Karpas-422 (cell line): ENCODE measurements at regions not wholly inside any gene's neighbourhood (a gene's known extent, or its start where the extent isn't known, plus 50 kb on each side); places are given as distances from the start of the nearest gene placed in this dataset.

Experiments
- DNase-seq: peaks from one replicate; pipeline ENCODE4 v3.0.0-alpha.2; 2015
- H2AFZ ChIP-seq: fragments of 200-600 bp; sonication (generic); 2 replicates; pipeline ENCODE4 v1.6.1; 2014; ENCODE audit warnings: antibody characterized with exemption, low read length, mixed read lengths
- H3K27ac ChIP-seq: fragments of 200-600 bp; sonication (generic); 2 replicates; pipeline ENCODE4 v1.5.1; 2014; ENCODE audit warnings: mild to moderate bottlenecking, low read length, moderate library complexity
- H3K27me3 ChIP-seq: fragments of 200-600 bp; sonication (generic); 2 replicates; pipeline ENCODE4 v1.6.1; 2014; ENCODE audit warnings: low read length, mixed read lengths
- H3K36me3 ChIP-seq: fragments of 200-600 bp; sonication (generic); 2 replicates; pipeline ENCODE4 v1.6.1; 2014; ENCODE audit warnings: low read length, mixed read lengths; ENCODE audit not compliant: insufficient read depth
- H3K4me1 ChIP-seq: fragments of 200-600 bp; sonication (generic); 2 replicates; pipeline ENCODE4 v1.6.1; 2014; ENCODE audit warnings: mild to moderate bottlenecking, low read length, mixed read lengths
- H3K4me2 ChIP-seq: fragments of 200-600 bp; sonication (generic); 2 replicates; pipeline ENCODE4 v1.6.1; 2014; ENCODE audit warnings: low read length, low read depth, mild to moderate bottlenecking; ENCODE audit not compliant: poor library complexity, severe bottlenecking
- H3K4me3 ChIP-seq: fragments of 200-600 bp; sonication (generic); 2 replicates; pipeline ENCODE4 v1.5.1; 2014; ENCODE audit warnings: mild to moderate bottlenecking, antibody characterized with exemption, low read length, mixed read lengths
- H3K79me2 ChIP-seq: fragments of 200-600 bp; sonication (generic); 2 replicates; pipeline ENCODE4 v1.6.1; 2014; ENCODE audit warnings: mild to moderate bottlenecking, low read length, mixed read lengths
- H3K9ac ChIP-seq: fragments of 200-600 bp; sonication (generic); 2 replicates; pipeline ENCODE4 v1.6.0; 2014; ENCODE audit warnings: low read length
- H3K9me2 ChIP-seq: fragments of 200-600 bp; sonication (generic), shearing (Covaris generic); replicated peaks from 2 replicates; pipeline ENCODE4 v1.6.0; 2014; ENCODE audit warnings: mild to moderate bottlenecking, low read length, moderate library complexity; ENCODE audit not compliant: insufficient read depth
- H3K9me3 ChIP-seq: fragments of 300-700, 200-600 bp; sonication (generic); 2 replicates; pipeline ENCODE4 v1.6.1; 2014; ENCODE audit warnings: low read length, mixed read lengths
- H4K20me1 ChIP-seq: fragments of 200-600 bp; sonication (generic); 2 replicates; pipeline ENCODE4 v1.6.1; 2014; ENCODE audit warnings: mild to moderate bottlenecking, antibody characterized with exemption, low read length, low read depth; ENCODE audit not compliant: insufficient read depth

DNA sequence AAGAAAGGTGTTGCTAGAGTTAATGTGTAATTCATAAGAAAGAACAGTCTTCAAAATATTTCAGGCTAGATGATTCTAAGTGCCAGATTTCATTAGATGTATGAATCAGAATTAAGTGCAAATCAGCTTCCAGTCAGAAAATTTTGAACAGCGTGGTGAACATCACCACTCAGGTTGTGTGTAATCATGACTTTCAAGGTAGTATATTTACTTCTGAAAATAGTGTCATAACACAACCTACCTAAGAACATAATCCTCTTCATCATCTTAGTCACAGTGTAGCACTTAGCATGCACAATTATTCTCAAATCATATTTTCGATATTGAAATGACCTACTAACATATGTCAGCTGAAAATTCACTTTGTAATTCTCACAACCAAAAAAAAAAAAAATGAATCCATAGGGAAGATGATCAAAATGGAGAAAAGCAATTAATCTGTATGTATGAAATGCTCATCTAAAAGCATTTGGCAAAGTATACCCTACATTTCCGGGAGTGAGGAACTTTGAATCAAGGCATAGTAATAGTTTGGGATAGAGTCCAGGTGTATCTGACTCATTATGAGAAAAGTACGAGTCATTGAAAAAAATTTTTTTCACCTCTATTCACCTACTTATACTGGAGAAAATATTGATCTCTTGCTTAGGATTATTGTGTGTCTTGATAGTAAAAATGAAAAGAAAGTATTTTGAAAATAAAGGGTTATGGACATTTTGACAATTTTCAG, 221.8 kb upstream of the CHRM3 start:
- Histone ChIP-seq H3K27me3 (no peaks in the 10 kb centered on the region), H3K9me2 (no peaks in the 10 kb centered on the region), H3K4me3 (no peak overlapping the region), H2AFZ (no peak overlapping the region), H3K9ac (no peak overlapping the region), H3K27ac (no peak overlapping the region), H3K36me3 (no peaks in the 10 kb centered on the region), H3K9me3 (peaks cover 35% of the 10 kb centered on the region), H3K4me1 (no peaks in the 10 kb centered on the region), H4K20me1 (no peaks in the 10 kb centered on the region), H3K4me2 (no peak overlapping the region), H3K79me2 (no peaks in the 10 kb centered on the region)
- DNase-seq: no peak

DNA sequence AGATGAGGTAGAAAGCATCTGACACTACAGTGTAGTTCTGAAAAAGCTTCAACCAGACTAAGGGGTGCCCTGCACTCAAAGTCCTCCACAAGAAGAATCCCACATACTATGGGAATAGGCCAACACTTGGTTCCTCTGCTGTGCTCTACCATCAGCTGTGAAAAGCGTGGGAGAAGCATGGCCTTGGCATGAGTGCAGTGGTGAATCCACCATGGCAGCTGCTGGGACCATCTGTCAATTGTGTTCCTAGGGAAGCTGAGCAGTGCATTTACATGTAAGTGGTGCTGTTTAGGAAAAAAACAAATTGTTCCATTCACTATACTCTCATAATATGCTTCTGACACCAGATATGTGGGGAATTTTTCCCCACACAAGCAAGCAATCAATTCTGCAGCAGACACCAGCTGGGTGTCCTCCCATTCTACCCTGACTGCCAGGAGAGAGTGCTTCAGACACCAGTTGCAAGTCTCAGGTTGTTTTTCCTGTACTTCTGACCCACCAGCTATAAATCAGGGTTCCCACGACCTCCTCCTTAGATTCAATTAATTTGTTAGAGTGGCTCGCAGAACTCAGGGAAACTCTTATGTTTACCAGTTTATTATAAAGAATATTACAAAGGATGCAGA, 230.8 kb upstream of the CHRM3 start:
- no peak overlapping the region for H3K27ac ChIP-seq
- H3K4me1 ChIP-seq: no peaks in the 10 kb centered on the region
- DNase-seq: no peak
- no peaks in the 10 kb centered on the region for H3K9me2 ChIP-seq
- H3K4me3 ChIP-seq: no peak overlapping the region
- no peaks in the 10 kb centered on the region for H3K27me3 ChIP-seq
- peaks cover 32% of the 10 kb centered on the region for H3K9me3 ChIP-seq
- H3K9ac ChIP-seq: no peak overlapping the region
- no peak overlapping the region for H2AFZ ChIP-seq
- no peaks in the 10 kb centered on the region for H4K20me1 ChIP-seq
- no peaks in the 10 kb centered on the region for H3K36me3 ChIP-seq
- no peaks in the 10 kb centered on the region for H3K79me2 ChIP-seq
- no peak overlapping the region for H3K4me2 ChIP-seq

GRCh38 chr1:239151937-239152336, 234.4 kb upstream of the CHRM3 start:
- H3K36me3 ChIP-seq: no peaks in the 10 kb centered on the region
- no peaks in the 10 kb centered on the region for H3K79me2 ChIP-seq
- H3K4me2 ChIP-seq: no peak overlapping the region
- no peak overlapping the region for H3K4me3 ChIP-seq
- no peaks in the 10 kb centered on the region for H3K9me2 ChIP-seq
- H3K9ac ChIP-seq: no peak overlapping the region
- DNase-seq: no peak
- H3K27ac ChIP-seq: no peak overlapping the region
- H3K9me3 ChIP-seq: peaks cover 33% of the 10 kb centered on the region
- no peaks in the 10 kb centered on the region for H3K4me1 ChIP-seq
- H3K27me3 ChIP-seq: no peaks in the 10 kb centered on the region
- no peak overlapping the region for H2AFZ ChIP-seq
- no peaks in the 10 kb centered on the region for H4K20me1 ChIP-seq

- Histone ChIP-seq H4K20me1 (no peaks in the 10 kb centered on the region), H3K79me2 (no peaks in the 10 kb centered on the region), H3K9ac (no peak overlapping the region), H3K27me3 (no peaks in the 10 kb centered on the region), H3K4me3 (no peak overlapping the region), H3K4me2 (no peak overlapping the region), H3K27ac (no peak overlapping the region), H2AFZ (no peak overlapping the region), H3K36me3 (no peaks in the 10 kb centered on the region), H3K9me3 (peaks cover 23% of the 10 kb centered on the region), H3K9me2 (no peaks in the 10 kb centered on the region), H3K4me1 (no peaks in the 10 kb centered on the region)
- no peak for DNase-seq
Measured at GRCh38 chr1:239140968-239141367, 245.4 kb upstream of the CHRM3 start.

- Histone ChIP-seq H3K27ac (no peak overlapping the region), H3K4me2 (no peak overlapping the region), H3K79me2 (no peaks in the 10 kb centered on the region), H3K9me3 (peaks cover 26% of the 10 kb centered on the region), H3K4me1 (no peaks in the 10 kb centered on the region), H3K9me2 (no peaks in the 10 kb centered on the region), H2AFZ (no peak overlapping the region), H3K4me3 (no peak overlapping the region), H3K27me3 (no peaks in the 10 kb centered on the region), H3K36me3 (no peaks in the 10 kb centered on the region), H3K9ac (no peak overlapping the region), H4K20me1 (no peaks in the 10 kb centered on the region)
- DNase-seq: no peak
Measured at GRCh38 chr1:239139801-239140200, 246.6 kb upstream of the CHRM3 start.

- H3K4me3 ChIP-seq: no peak overlapping the region
- no peak overlapping the region for H3K27ac ChIP-seq
- peaks cover 37% of the 10 kb centered on the region for H3K9me3 ChIP-seq
- H3K36me3 ChIP-seq: no peaks in the 10 kb centered on the region
- no peaks in the 10 kb centered on the region for H3K4me1 ChIP-seq
- no peak for DNase-seq
- H3K9me2 ChIP-seq: no peaks in the 10 kb centered on the region
- no peak overlapping the region for H3K9ac ChIP-seq
- H3K4me2 ChIP-seq: no peak overlapping the region
- no peaks in the 10 kb centered on the region for H3K79me2 ChIP-seq
- no peaks in the 10 kb centered on the region for H3K27me3 ChIP-seq
- H4K20me1 ChIP-seq: no peaks in the 10 kb centered on the region
- H2AFZ ChIP-seq: no peak overlapping the region
Measured at GRCh38 chr1:239128541-239128940, 257.8 kb upstream of the CHRM3 start.

- Histone ChIP-seq H3K79me2 (no peaks in the 10 kb centered on the region), H3K27ac (no peak overlapping the region), H3K4me3 (no peak overlapping the region), H3K9ac (no peak overlapping the region), H3K4me1 (no peaks in the 10 kb centered on the region), H4K20me1 (no peaks in the 10 kb centered on the region), H3K9me3 (peaks cover 36% of the 10 kb centered on the region), H3K36me3 (no peaks in the 10 kb centered on the region), H3K9me2 (no peaks in the 10 kb centered on the region), H3K4me2 (no peak overlapping the region), H2AFZ (no peak overlapping the region), H3K27me3 (no peaks in the 10 kb centered on the region)
- no peak for DNase-seq
Measured at GRCh38 chr1:239126884-239127283, 259.5 kb upstream of the CHRM3 start.

DNA sequence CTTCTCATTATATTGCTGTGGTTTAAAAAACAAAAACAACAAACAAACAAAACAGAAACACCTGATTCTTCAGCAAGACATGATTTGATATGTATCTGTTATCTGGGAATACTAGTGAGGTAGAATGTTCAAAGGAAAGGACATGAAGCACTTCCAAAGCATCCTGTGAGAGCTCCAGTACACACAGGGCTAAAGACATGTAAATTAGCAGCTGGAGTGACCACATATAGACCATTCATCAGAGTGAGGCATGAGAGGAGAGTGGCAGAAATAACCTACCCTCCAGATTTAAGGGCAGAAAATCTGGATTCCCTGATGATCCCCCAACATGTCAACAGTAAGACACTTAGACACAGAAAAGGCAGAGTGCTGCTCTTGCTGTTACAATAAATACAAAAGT, 260.5 kb upstream of the CHRM3 start:
- H3K4me1 ChIP-seq: no peaks in the 10 kb centered on the region
- no peaks in the 10 kb centered on the region for H3K27me3 ChIP-seq
- no peaks in the 10 kb centered on the region for H3K79me2 ChIP-seq
- no peak overlapping the region for H3K27ac ChIP-seq
- H3K4me3 ChIP-seq: no peak overlapping the region
- H2AFZ ChIP-seq: no peak overlapping the region
- no peak overlapping the region for H3K9ac ChIP-seq
- no peaks in the 10 kb centered on the region for H3K36me3 ChIP-seq
- no peak overlapping the region for H3K4me2 ChIP-seq
- H4K20me1 ChIP-seq: no peaks in the 10 kb centered on the region
- no peaks in the 10 kb centered on the region for H3K9me2 ChIP-seq
- H3K9me3 ChIP-seq: peaks cover 38% of the 10 kb centered on the region
- DNase-seq: no peak
